ENCODE measurements at regions not wholly inside any gene's neighbourhood (a gene's known extent, or its start where the extent isn't known, plus 50 kb on each side); places are given as distances from the start of the nearest gene placed in this dataset.

- no peak for DNase-seq
Measured at GRCh38 chr1:5564578-5565257, 427.5 kb downstream of the NPHP4 start.

GRCh38 chr1:5563861-5564577 lies 428.2 kb downstream of the NPHP4 start:
- DNase-seq, result no peak

- DNase-seq, result no peak
Measured at GRCh38 chr1:5562769-5563168, 429.5 kb downstream of the NPHP4 start.

- DNase-seq, result no peak
Measured at GRCh38 chr1:5562331-5562730, 429.9 kb downstream of the NPHP4 start.

- no peak for DNase-seq
Measured at GRCh38 chr1:5559078-5559477, 433.1 kb downstream of the NPHP4 start.

GRCh38 chr1:5555853-5556252 lies 436.4 kb downstream of the NPHP4 start:
- no peak for DNase-seq

GRCh38 chr1:5554784-5555183 lies 437.4 kb downstream of the NPHP4 start:
- no peak for DNase-seq

- no peak for DNase-seq
Measured at GRCh38 chr1:5554111-5554510, 438.1 kb downstream of the NPHP4 start.

- no peak for DNase-seq
Measured at GRCh38 chr1:5552787-5553484, 439.3 kb downstream of the NPHP4 start.

GRCh38 chr1:5551274-5551975 lies 440.8 kb downstream of the NPHP4 start:
- DNase-seq, result no peak

GRCh38 chr1:5548266-5548665 lies 444.0 kb downstream of the NPHP4 start:
- no peak for DNase-seq

GRCh38 chr1:5543235-5543634 lies 449.0 kb downstream of the NPHP4 start:
- DNase-seq, result no peak

GRCh38 chr1:5532811-5533210 lies 459.4 kb downstream of the NPHP4 start:
- DNase-seq, result no peak

- no peak for DNase-seq
Measured at GRCh38 chr1:5526822-5527551, 465.2 kb downstream of the NPHP4 start.

GRCh38 chr1:5526385-5526750 lies 465.9 kb downstream of the NPHP4 start:
- no peak for DNase-seq

GRCh38 chr1:5525597-5526384 lies 466.4 kb downstream of the NPHP4 start:
- DNase-seq, result no peak

GRCh38 chr1:5522531-5523145 lies 469.6 kb downstream of the NPHP4 start:
- no peak for DNase-seq

GRCh38 chr1:5519366-5520135 lies 472.7 kb downstream of the NPHP4 start:
- DNase-seq, result no peak

GRCh38 chr1:5516756-5517155 lies 475.5 kb downstream of the NPHP4 start:
- DNase-seq, result no peak

- no peak for DNase-seq
Measured at GRCh38 chr1:5515501-5515900, 476.7 kb downstream of the NPHP4 start.

Measured in GOT3 (cell line).